HCT116 (cell line): ENCODE measurements at regions not wholly inside any gene's neighbourhood (a gene's known extent, or its start where the extent isn't known, plus 50 kb on each side); places are given as distances from the start of the nearest gene placed in this dataset.

ENCODE experiments used
- ATAC-seq: fragments of 200-7000 bp; cut with Tn5 transposase; 2 replicates; pipeline ENCODE4 v1.9.1; 2020; ENCODE audit warnings: mild to moderate bottlenecking, moderate library complexity
- BruUV-seq: library from RNA; stranded (reverse); fragments of 400-500 nt; replicated peaks from 2 replicates; lab custom pipeline; 2021; lab: Mats Ljungman, UMichigan
- CTCF ChIA-PET: fragments of 300-600 bp; sonication (Branson Sonifier 250); formaldehyde crosslinking; loops from one replicate; lab custom pipeline; 2021; ENCODE audit warnings: antibody characterized with exemption; lab: Charles Lee
- POLR2A ChIA-PET: fragments of 300-600, 350-600 bp; sonication (Branson Sonifier 250); formaldehyde crosslinking; loops from one replicate; lab custom pipeline; 2021; ENCODE audit warnings: antibody characterized with exemption; lab: Charles Lee
- RAD21 ChIA-PET, 2 experiments: fragments of 300-600 bp; sonication (Branson Sonifier 250); formaldehyde crosslinking; loops; one replicate each; lab custom pipeline; 2023; ENCODE audit warnings: low total read pairs in 2 of 2; ENCODE audit not compliant: uncharacterized antibody in 2 of 2, unreplicated experiment in 2 of 2, low non-redundant PET in 1 of 2; lab: Charles Lee
- DNase-seq: peaks from one replicate; pipeline ENCODE4 v3.0.0-alpha.2; 2010; ENCODE audit warnings: low read depth, low spot score
- H2AFZ ChIP-seq: fragments of 200-600 bp; shearing (Covaris generic), sonication (generic); 2 replicates; pipeline ENCODE4 v1.6.1; 2017; ENCODE audit warnings: low read depth, mixed run types, mixed read lengths, antibody characterized with exemption, low read length; ENCODE audit not compliant: poor library complexity, severe bottlenecking
- H3K27ac ChIP-seq: 2 replicates; pipeline ENCODE4 v1.5.1; 2012; ENCODE audit warnings: low read depth, low read length
- H3K27me3 ChIP-seq: fragments of 200-600 bp; sonication (generic); 2 replicates; pipeline ENCODE4 v1.6.1; 2016; ENCODE audit warnings: mixed run types, low read length, mixed read lengths; ENCODE audit not compliant: insufficient read depth
- H3K36me3 ChIP-seq, 2 experiments: fragments of 200-500 bp in 1 of 2; fragments of 200-600 bp in 1 of 2; sonication (Bioruptor generic) in 1 of 2; sonication (generic) in 1 of 2; 2 replicates each; pipeline versions ENCODE4 v1.5.1 to v1.6.1; 2014 to 2016; ENCODE audit warnings: low read length in 2 of 2, inconsistent platforms in 1 of 2, mixed read lengths in 1 of 2, mixed run types in 1 of 2; ENCODE audit not compliant: insufficient read depth in 2 of 2, control insufficient read depth in 1 of 2
- H3K4me1 ChIP-seq, 2 experiments: fragments of 200-600 bp in 1 of 2; sonication (generic) in 1 of 2; 2 replicates each; pipeline versions ENCODE4 v1.5.1 to v1.6.1; 2012 to 2017; ENCODE audit warnings: low read length in 2 of 2, inconsistent platforms in 1 of 2, mild to moderate bottlenecking in 1 of 2, mixed read lengths in 1 of 2, mixed run types in 1 of 2, moderate library complexity in 1 of 2; ENCODE audit not compliant: insufficient read depth in 2 of 2, control insufficient read depth in 1 of 2
- H3K4me2 ChIP-seq: fragments of 200-600 bp; sonication (generic); 2 replicates; pipeline ENCODE4 v1.6.1; 2017; ENCODE audit warnings: mixed run types, low read length, mixed read lengths
- H3K4me3 ChIP-seq, 2 experiments: fragments of 200-600 bp in 1 of 2; sonication (generic) in 1 of 2; replicated peaks in 1 of 2; 2 replicates each; pipeline ENCODE4 v1.5.1; 2011 to 2016; ENCODE audit warnings: low read length in 2 of 2, control low read depth in 1 of 2, low read depth in 1 of 2, mild to moderate bottlenecking in 1 of 2, mixed read lengths in 1 of 2, mixed run types in 1 of 2
- H3K79me2 ChIP-seq: fragments of 200-600 bp; sonication (generic); 2 replicates; pipeline ENCODE4 v1.6.1; 2017; ENCODE audit warnings: mild to moderate bottlenecking, mixed run types, low read length, moderate library complexity, mixed read lengths; ENCODE audit not compliant: insufficient read depth
- H3K9ac ChIP-seq: fragments of 200-600 bp; sonication (generic); 2 replicates; pipeline ENCODE4 v1.6.1; 2016; ENCODE audit warnings: low read length, mixed read lengths
- H3K9me2 ChIP-seq: fragments of 200-600 bp; sonication (generic), shearing (Covaris generic); 2 replicates; pipeline ENCODE4 v1.6.1; 2017; ENCODE audit warnings: mixed run types, mild to moderate bottlenecking, moderate library complexity; ENCODE audit not compliant: insufficient read depth
- H3K9me3 ChIP-seq, 2 experiments: fragments of 200-500 bp in 1 of 2; fragments of 200-600 bp in 1 of 2; sonication (Bioruptor generic) in 1 of 2; sonication (generic) in 1 of 2; 2 replicates each; pipeline ENCODE4 v1.6.1; 2014 to 2017; ENCODE audit warnings: low read length in 2 of 2, mixed read lengths in 2 of 2, inconsistent platforms in 1 of 2, low read depth in 1 of 2, mild to moderate bottlenecking in 1 of 2, mixed run types in 1 of 2, moderate library complexity in 1 of 2; ENCODE audit not compliant: control insufficient read depth in 1 of 2, insufficient read depth in 1 of 2
- H4K20me1 ChIP-seq: fragments of 200-600 bp; sonication (generic), shearing (Covaris generic); 2 replicates; pipeline ENCODE4 v1.6.1; 2017; ENCODE audit warnings: mixed run types, mild to moderate bottlenecking, moderate library complexity; ENCODE audit not compliant: insufficient read depth
- CTCF ChIP-seq, 3 experiments: fragments of 200-600 bp in 1 of 3; sonication (generic) in 1 of 3; IDR thresholded peaks in 2 of 3; conservative IDR thresholded peaks in 1 of 3; 2 replicates each; pipeline ENCODE4 v1.5.1; 2012 to 2017; ENCODE audit warnings: low read depth in 2 of 3, low read length in 2 of 3, antibody characterized with exemption in 1 of 3, borderline replicate concordance in 1 of 3, control low read depth in 1 of 3, mild to moderate bottlenecking in 1 of 3, mixed read lengths in 1 of 3, mixed run types in 1 of 3, moderate library complexity in 1 of 3; ENCODE audit not compliant: insufficient read depth in 1 of 3
- EZH2phosphoT487 ChIP-seq: fragments of 200-600 bp; IDR thresholded peaks from 2 replicates; pipeline ENCODE4 v1.6.1; 2018; ENCODE audit warnings: antibody characterized with exemption, borderline replicate concordance
- POLR2A ChIP-seq: IDR thresholded peaks from 2 replicates; pipeline ENCODE4 v1.7.0; 2011; ENCODE audit warnings: borderline replicate concordance; ENCODE audit not compliant: insufficient read depth, insufficient read length; ENCODE audit errors: extremely low read depth
- ZBTB33 ChIP-seq: IDR thresholded peaks from 2 replicates; pipeline ENCODE4 v1.6.1; 2011; ENCODE audit warnings: mild to moderate bottlenecking, low read length, moderate library complexity; ENCODE audit not compliant: insufficient replicate concordance; ENCODE audit errors: extremely low read depth
- ZFX ChIP-seq: fragments of 450-650 bp; IDR thresholded peaks from 2 replicates; pipeline ENCODE4 v1.6.1; 2017
- intact Hi-C: fragments of 100-400 bp; cut with micrococcal nuclease; formaldehyde crosslinking; loops from 2 replicates; pipeline ENCODE4 v1.10.0; 2022

GRCh38 chr5:57710126-57710525, 227.5 kb upstream of the ACTBL2 start:
- no peaks in the 10 kb centered on the region for H4K20me1 ChIP-seq
- no peak overlapping the region for H3K9ac ChIP-seq
- H3K36me3 ChIP-seq, result no peaks in the 10 kb centered on the region
- CTCF ChIA-PET, result no interaction called here
- no peaks in the 10 kb centered on the region for H3K4me1 ChIP-seq
- no peak overlapping the region for H3K27ac ChIP-seq
- H2AFZ ChIP-seq, result no peak overlapping the region
- RAD21 ChIA-PET, result no interaction called here
- POLR2A ChIA-PET, result no interaction called here
- intact Hi-C loops, result no loop called here
- H3K9me2 ChIP-seq, result no peaks in the 10 kb centered on the region
- TF ChIP-seq POLR2A, result no peak
- TF ChIP-seq ZFX, result no peak
- TF ChIP-seq CTCF (IDR thresholded peaks at IDR 0.05 in 2 of 3, conservative IDR thresholded peaks at IDR 0.05 in 1 of 3; ENCODE audit: borderline replicate concordance in 1 of 3, insufficient read depth in 1 of 3, low read depth in 2 of 3, low read length in 2 of 3), result no peak
- no peak for TF ChIP-seq ZBTB33
- TF ChIP-seq EZH2phosphoT487, result no peak
- TF ChIP-seq, all 23 proteins: peak for 0
- DNase-seq (no peak), ATAC-seq (no peak)
- Histone ChIP-seq H3K79me2 (no peaks in the 10 kb centered on the region), H3K27me3 (no peaks in the 10 kb centered on the region), H3K9me3 (0 out of 4 replicates have a peak, but pooled peaks cover 0 to 4% of the 10 kb centered on the region in 2 experiments), H3K4me2 (no peak overlapping the region), H3K4me3 (no peak overlapping the region)
- no TSS peak for BruUV-seq
